Neural cell (in vitro differentiated cells): ENCODE measurements at regions not wholly inside any gene's neighbourhood (a gene's known extent, or its start where the extent isn't known, plus 50 kb on each side); places are given as distances from the start of the nearest gene placed in this dataset.

Experiments used
- EP300 ChIP-seq: fragments of 450-650 bp; conservative IDR thresholded peaks from 2 replicates; pipeline ENCODE4 v1.6.1; 2014; ENCODE audit warnings: antibody characterized with exemption, mild to moderate bottlenecking, moderate library complexity; ENCODE audit not compliant: poor library complexity, severe bottlenecking
- EZH2 ChIP-seq: fragments of 200-600, 300-800 bp; shearing (Covaris generic), sonication (generic); IDR thresholded peaks from 2 replicates; pipeline ENCODE4 v1.6.1; 2014; ENCODE audit warnings: antibody characterized with exemption, low read length, borderline replicate concordance, mild to moderate bottlenecking; ENCODE audit not compliant: insufficient read depth, poor library complexity, severe bottlenecking
- MXI1 ChIP-seq: fragments of 450-650 bp; conservative IDR thresholded peaks from 2 replicates; pipeline ENCODE4 v1.6.1; 2014; ENCODE audit warnings: antibody characterized with exemption, mild to moderate bottlenecking; ENCODE audit not compliant: poor library complexity, severe bottlenecking
- RAD21 ChIP-seq: fragments of 450-650 bp; conservative IDR thresholded peaks from 2 replicates; pipeline ENCODE4 v1.6.1; 2014; ENCODE audit warnings: antibody characterized with exemption, mild to moderate bottlenecking, moderate library complexity
- TF ChIP-seq, protein P1 (sequence below): fragments of 450-650 bp; IDR thresholded peaks from 2 replicates; pipeline ENCODE4 v1.5.1; 2014; ENCODE audit warnings: antibody characterized with exemption, mild to moderate bottlenecking, moderate library complexity; ENCODE audit not compliant: poor library complexity, severe bottlenecking
- TF ChIP-seq, protein P2 (sequence below): IDR thresholded peaks from 2 replicates; pipeline ENCODE4 v1.6.1; 2012; ENCODE audit warnings: borderline replicate concordance

DNA sequence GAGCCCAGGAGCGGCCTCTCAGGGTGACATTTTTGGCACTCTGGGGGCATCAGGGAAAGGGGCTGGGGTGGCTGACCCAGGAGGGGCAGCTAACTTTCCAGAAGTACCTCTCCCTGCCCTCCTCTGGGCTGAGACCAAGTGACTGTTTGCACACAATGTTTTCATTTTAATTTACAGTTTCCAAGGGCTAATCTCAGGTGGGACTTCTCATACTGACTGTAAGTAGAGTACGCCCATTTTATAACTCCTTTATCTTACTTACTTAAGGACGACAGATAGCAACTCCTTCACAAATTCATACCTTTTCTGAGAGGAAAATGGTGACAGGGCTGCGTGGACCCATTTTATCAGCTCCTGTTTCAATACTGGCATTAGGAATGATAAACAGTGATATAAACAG, 172.9 kb upstream of the EXOC2 start:
- TF ChIP-seq, protein P1, sequence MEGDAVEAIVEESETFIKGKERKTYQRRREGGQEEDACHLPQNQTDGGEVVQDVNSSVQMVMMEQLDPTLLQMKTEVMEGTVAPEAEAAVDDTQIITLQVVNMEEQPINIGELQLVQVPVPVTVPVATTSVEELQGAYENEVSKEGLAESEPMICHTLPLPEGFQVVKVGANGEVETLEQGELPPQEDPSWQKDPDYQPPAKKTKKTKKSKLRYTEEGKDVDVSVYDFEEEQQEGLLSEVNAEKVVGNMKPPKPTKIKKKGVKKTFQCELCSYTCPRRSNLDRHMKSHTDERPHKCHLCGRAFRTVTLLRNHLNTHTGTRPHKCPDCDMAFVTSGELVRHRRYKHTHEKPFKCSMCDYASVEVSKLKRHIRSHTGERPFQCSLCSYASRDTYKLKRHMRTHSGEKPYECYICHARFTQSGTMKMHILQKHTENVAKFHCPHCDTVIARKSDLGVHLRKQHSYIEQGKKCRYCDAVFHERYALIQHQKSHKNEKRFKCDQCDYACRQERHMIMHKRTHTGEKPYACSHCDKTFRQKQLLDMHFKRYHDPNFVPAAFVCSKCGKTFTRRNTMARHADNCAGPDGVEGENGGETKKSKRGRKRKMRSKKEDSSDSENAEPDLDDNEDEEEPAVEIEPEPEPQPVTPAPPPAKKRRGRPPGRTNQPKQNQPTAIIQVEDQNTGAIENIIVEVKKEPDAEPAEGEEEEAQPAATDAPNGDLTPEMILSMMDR, result no peak
- TF ChIP-seq RAD21 (no peak), EP300 (no peak), EZH2 (no peak), MXI1 (no peak)
- TF ChIP-seq, protein P2, sequence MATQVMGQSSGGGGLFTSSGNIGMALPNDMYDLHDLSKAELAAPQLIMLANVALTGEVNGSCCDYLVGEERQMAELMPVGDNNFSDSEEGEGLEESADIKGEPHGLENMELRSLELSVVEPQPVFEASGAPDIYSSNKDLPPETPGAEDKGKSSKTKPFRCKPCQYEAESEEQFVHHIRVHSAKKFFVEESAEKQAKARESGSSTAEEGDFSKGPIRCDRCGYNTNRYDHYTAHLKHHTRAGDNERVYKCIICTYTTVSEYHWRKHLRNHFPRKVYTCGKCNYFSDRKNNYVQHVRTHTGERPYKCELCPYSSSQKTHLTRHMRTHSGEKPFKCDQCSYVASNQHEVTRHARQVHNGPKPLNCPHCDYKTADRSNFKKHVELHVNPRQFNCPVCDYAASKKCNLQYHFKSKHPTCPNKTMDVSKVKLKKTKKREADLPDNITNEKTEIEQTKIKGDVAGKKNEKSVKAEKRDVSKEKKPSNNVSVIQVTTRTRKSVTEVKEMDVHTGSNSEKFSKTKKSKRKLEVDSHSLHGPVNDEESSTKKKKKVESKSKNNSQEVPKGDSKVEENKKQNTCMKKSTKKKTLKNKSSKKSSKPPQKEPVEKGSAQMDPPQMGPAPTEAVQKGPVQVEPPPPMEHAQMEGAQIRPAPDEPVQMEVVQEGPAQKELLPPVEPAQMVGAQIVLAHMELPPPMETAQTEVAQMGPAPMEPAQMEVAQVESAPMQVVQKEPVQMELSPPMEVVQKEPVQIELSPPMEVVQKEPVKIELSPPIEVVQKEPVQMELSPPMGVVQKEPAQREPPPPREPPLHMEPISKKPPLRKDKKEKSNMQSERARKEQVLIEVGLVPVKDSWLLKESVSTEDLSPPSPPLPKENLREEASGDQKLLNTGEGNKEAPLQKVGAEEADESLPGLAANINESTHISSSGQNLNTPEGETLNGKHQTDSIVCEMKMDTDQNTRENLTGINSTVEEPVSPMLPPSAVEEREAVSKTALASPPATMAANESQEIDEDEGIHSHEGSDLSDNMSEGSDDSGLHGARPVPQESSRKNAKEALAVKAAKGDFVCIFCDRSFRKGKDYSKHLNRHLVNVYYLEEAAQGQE, result no peak
